Hematopoietic multipotent progenitor cell (in vitro differentiated cells): ENCODE measurements at regions not wholly inside any gene's neighbourhood (a gene's known extent, or its start where the extent isn't known, plus 50 kb on each side); places are given as distances from the start of the nearest gene placed in this dataset.
"Not testable (repeated sequence)": the region's sequence is repeated elsewhere in the genome, so short reads cannot be mapped to it uniquely, and the experiment has no call there.

Source experiments
- DNase-seq, 3 donors: peaks; one replicate each; pipeline ENCODE4 v3.0.0-alpha.2; 2011 to 2015; ENCODE audit warnings: low read depth in 2 of 3, low spot score in 2 of 3

DNA sequence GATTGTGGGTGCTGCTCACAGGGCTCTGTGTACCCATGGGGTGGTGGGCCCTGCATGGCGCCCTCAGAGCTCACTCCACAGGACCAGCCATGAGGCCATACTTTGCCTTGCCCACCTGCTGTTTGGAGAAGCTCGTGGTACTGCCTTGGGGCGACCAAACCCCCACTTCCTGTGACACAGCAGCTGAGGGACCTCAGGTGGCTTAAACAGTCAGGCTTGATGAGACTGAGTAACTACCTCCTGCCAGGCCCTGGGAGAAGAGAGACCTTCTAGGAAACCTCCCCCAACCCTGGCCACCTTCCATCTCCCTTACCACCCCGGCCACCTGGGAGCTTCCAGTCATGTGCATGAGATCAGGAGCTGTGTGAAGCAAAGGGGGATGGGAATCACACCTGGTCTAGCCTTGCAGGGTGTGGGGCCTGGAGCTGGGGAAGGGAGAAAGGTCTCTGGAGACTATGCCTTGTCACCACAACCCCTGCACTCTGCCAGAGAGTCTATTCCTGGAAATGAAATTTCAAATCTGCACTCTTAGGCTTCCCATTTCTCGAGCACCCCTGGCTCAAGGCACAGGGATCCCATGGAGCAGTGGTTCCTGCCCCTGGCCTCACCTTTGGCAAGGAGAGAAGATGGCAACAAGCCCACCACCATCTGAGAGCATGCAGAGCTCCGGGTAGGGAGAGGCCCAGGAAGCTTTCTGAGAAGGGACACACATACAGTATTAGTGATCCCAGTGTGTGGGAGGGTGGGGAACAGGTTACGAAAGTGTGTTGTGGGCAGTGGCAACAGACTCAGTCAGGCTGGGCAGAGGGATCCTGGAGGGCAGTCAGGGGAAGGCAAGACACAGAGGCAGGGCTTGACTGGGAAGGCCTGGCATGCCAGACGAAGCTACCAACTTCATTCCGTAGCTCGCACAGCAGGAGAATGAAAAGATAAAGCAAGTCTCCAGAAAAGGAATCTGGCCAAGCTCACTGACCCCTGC lies 125.0 kb downstream of the URI1 start:
- no peak for DNase-seq

DNA sequence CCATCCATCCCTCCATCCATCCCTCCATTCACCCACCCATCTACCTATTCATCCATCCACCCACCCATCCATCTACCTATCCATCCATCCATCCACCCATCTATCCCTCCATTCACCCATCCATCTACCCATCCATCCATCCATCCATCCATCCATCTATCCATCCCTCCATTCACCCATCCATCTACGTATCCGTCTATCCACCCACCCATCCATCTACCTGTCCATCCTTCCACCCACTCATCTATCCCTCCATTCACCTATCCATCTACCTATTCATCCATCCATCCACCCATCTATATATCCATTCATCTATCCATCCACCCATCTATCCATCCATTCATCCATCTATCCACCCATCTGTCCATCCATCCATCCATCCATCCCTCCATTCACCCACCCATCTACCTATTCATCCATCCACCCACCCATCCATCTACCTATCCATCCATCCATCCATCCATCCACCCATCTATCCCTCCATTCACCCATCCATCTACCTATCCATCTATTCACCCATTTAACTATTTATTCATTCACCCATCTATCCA lies 126.0 kb downstream of the URI1 start:
- DNase-seq, result not testable (repeated sequence)

DNA sequence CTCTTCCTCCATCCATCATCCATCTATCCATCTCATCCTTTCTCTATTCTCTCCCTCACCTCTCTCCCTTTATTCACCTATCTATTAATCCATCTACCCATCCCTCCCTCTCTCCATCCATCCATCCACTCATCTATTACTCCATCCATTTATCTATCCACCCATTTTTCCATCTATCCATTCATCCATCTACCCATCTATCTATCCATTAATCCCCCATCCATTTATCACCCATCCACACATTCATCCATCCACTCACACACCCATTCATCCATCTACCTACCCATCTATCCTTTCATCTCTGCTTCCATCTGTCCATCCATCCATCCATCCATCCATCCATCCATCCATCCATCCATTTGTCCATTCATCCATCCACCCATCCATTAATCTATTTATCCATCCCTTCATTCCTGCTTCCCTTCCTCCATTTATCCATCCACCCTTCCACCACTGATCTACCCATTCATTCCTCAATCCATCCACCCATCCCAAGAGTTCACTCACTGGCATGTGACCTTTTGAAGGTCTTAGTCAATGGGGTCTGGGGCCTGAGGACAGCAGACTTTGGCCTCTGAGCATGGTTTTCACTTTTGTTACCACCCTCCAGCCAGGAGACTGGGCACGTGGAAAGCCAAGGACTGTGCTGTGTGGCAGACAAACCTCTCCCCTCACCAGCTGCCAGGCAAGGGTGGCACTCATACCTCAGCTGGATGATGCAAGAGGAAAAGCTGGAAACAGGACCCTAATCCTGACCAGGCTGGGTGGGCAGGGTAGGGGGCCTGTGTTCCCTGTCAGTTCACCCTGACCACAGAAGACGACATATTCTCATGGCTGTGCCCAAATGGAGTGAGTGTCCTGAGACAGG lies 126.7 kb downstream of the URI1 start:
- DNase-seq, result no peak

GRCh38 chr19:30069535-30070197 lies 127.6 kb downstream of the URI1 start:
- DNase-seq, result no peak

- no peak for DNase-seq
Observed at GRCh38 chr19:30070198-30070967, 128.3 kb downstream of the URI1 start.

GRCh38 chr19:30070968-30071632 lies 129.1 kb downstream of the URI1 start:
- DNase-seq, result no peak

DNA sequence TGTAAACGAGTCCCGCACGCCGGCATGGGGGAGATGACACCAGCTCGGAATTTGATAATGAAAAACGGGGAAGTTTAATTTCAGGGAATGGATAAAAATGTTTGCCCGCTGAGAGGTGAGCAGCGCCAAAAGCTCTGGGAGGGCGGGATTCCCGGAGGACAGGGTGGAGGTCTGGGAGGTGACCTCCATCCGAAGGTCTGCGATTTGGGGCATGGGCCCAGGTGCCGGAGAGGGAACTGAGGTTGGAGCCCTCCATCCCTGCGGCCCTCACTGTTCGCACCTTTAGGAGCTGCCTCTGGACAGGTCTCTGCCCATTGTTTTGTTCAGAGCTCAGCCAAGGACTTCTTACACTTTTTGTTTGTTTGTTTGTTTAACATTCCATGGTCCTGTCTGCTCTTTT lies 129.8 kb downstream of the URI1 start:
- DNase-seq, result no peak

- no peak for DNase-seq
Observed at GRCh38 chr19:30073152-30074000, 131.3 kb downstream of the URI1 start.

DNA sequence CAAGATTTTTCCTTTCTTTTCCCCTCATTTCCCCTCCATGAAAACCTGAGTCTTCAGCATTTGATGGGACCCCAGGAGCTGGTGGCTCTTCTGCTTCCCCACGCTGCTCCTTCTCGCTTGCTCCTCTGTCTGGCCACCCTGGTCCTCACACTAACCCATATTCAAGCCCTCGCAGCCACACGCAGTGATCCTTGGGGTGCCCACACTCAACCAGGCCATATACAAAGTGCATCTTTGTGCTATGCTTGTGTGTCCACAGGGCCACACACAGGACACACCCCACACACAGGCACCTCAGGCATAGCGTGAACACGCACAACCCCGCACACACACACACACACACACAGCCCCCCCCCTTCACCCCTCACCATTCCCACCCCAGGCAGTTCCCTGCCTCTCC lies 132.1 kb downstream of the URI1 start:
- DNase-seq, result no peak

- DNase-seq, result no peak
Observed at GRCh38 chr19:30074741-30075715, 133.0 kb downstream of the URI1 start.

GRCh38 chr19:30076101-30076551 lies 134.1 kb downstream of the URI1 start:
- no peak for DNase-seq

GRCh38 chr19:30076751-30077670 lies 135.0 kb downstream of the URI1 start:
- no peak for DNase-seq

DNA sequence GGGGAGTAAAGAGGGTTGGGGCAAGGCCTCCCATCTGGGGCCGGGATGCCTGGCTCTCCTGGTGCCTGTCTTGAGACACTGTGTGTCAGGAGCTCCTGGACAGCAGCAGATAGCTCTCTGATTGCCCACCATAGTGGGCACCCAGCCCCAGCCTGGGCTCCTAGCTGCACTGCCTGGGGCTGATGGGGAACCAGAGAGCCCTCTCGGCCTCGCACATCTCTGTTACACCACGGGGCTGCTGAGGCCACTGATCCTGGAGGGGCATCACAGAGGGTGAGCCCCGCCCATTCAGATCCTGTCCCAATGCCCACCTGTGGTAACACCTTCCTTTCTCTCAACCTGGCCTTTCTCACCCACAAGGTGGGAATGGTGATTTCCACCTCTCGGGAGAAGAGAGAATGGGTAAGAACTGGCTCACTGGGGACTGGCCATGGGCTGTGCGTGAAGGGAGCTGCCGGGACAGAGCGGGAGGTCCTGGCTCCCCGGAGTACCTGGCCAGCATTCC lies 135.9 kb downstream of the URI1 start:
- no peak for DNase-seq

DNA sequence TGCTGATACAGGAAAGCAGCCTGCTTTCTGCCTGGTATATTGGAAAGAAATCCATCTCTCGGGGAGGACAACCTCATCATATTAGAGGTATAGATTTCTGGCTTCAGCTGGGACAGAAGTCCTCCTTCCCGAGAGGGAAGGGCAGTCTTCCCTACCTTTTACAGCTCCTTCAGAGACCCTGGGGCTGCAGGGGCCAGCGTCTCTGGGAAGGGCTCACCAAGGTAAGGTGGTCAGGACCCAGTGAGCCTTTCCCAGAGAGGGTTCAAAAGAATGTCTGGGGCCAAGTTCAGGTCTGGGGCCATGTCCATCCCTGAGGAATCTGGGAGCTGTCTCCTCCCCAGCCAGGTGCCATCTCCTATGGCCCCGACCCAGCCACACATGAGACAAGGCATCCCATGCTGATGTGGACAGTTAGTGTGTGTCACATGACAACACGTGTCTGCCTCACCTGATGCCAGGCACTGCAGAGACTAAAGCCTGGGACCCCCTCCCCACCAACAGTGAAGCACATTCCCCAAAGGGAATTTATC lies 136.4 kb downstream of the URI1 start:
- DNase-seq, result no peak

DNA sequence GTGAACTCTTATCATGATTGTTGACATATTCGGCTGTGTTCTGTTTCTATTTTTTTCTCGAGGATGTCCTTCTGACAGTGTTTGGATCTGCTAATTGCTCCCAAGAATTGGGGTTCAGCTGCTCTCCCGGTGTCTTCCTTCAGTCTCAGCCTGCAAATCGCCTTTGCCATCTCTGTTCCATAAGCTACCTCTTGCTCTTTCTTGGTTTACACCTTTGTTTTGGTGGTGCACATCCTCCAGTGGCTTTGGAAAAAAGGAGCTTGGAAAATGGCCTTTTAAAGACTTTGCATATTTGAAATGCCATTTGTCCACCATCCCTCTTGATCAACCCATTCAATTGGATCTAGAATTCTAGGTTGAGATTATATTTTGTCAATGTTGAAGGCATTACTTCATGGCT lies 137.2 kb downstream of the URI1 start:
- no peak for DNase-seq

DNA sequence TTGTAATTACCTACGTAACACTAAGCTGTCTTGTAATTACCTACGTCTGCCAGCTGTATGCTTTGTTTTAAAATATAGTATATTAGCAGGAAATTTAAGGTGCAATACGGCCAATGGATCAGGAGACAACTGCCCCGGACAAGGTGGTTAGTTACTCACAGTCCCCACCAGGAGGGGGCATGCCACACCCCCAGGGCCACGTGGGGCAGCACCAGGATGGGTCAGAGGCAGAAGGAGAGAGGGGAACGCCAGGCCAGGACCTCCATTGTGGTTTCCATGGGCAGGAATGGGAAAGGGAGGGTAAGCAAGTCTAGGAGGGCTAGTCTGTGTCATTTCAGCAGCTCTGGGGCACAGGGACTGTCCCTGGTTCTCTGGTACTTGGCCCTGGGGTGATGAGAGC lies 140.1 kb downstream of the URI1 start:
- DNase-seq, result no peak
